Calu3 (cell line): ENCODE measurements at regions not wholly inside any gene's neighbourhood (a gene's known extent, or its start where the extent isn't known, plus 50 kb on each side); places are given as distances from the start of the nearest gene placed in this dataset.
A peak's percentile ranks its signal among the peaks of the same experiment; 100 is the strongest.

Experiments
- BruUV-seq: library from RNA; stranded (reverse); fragments of 400-500 nt; replicated peaks from 2 replicates; lab custom pipeline; 2021; lab: Mats Ljungman, UMichigan
- CTCF ChIA-PET: fragments of 300-600 bp; sonication (Branson Sonifier 250); formaldehyde crosslinking; loops from one replicate; lab custom pipeline; 2022; ENCODE audit warnings: antibody characterized with exemption; lab: Charles Lee
- DNase-seq: peaks from one replicate; pipeline ENCODE4 v3.0.0; 2022
- H3K27ac Mint-ChIP-seq: one replicate; pipeline ENCODE4 v1.8.0; 2022; ENCODE audit warnings: mixed read lengths; ENCODE audit not compliant: unreplicated experiment
- H3K27me3 Mint-ChIP-seq: one replicate; pipeline ENCODE4 v1.8.0; 2022; ENCODE audit warnings: mixed read lengths; ENCODE audit not compliant: unreplicated experiment
- H3K36me3 Mint-ChIP-seq: one replicate; pipeline ENCODE4 v1.8.0; 2022; ENCODE audit warnings: mild to moderate bottlenecking, moderate library complexity, mixed read lengths; ENCODE audit not compliant: insufficient read depth, unreplicated experiment
- H3K4me1 Mint-ChIP-seq: one replicate; pipeline ENCODE4 v1.8.0; 2022; ENCODE audit warnings: mild to moderate bottlenecking, low read depth, mixed read lengths; ENCODE audit not compliant: unreplicated experiment
- H3K4me3 Mint-ChIP-seq: one replicate; pipeline ENCODE4 v1.8.0; 2022; ENCODE audit warnings: mild to moderate bottlenecking, low read depth, moderate library complexity, mixed read lengths; ENCODE audit not compliant: unreplicated experiment
- H3K9me3 Mint-ChIP-seq: one replicate; pipeline ENCODE4 v1.8.0; 2022; ENCODE audit warnings: low read depth, mixed read lengths; ENCODE audit not compliant: unreplicated experiment
- CTCF ChIP-seq: fragments of 200-600 bp; IDR thresholded peaks from one replicate; pipeline ENCODE4 v1.8.0; 2022; ENCODE audit warnings: antibody characterized with exemption; ENCODE audit not compliant: unreplicated experiment
- intact Hi-C: fragments of 100-400 bp; cut with micrococcal nuclease; formaldehyde crosslinking; loops from one replicate; pipeline ENCODE4 v1.10.0; 2022; ENCODE audit not compliant: unreplicated experiment

- peaks cover 35% of the 10 kb centered on the region for H3K27me3 Mint-ChIP-seq
- no peak overlapping the region for H3K4me3 Mint-ChIP-seq
- BruUV-seq, result no TSS peak
- no peak for TF ChIP-seq CTCF
- CTCF ChIA-PET, result no interaction called here
- intact Hi-C loops, result no loop called here
- no peaks in the 10 kb centered on the region for H3K36me3 Mint-ChIP-seq
- H3K27ac Mint-ChIP-seq, result no peak overlapping the region
- peaks cover 16% of the 10 kb centered on the region for H3K4me1 Mint-ChIP-seq
- no peak for DNase-seq
- peaks cover 4% of the 10 kb centered on the region for H3K9me3 Mint-ChIP-seq
Observed at GRCh38 chr20:40495956-40496355, 193.1 kb downstream of the MAFB start.

- CTCF ChIA-PET, result no interaction called here
- H3K4me1 Mint-ChIP-seq, result peaks cover 16% of the 10 kb centered on the region
- no peak overlapping the region for H3K4me3 Mint-ChIP-seq
- H3K9me3 Mint-ChIP-seq, result peaks cover 4% of the 10 kb centered on the region
- no peak for DNase-seq
- no peak for TF ChIP-seq CTCF
- BruUV-seq, result no TSS peak
- H3K27me3 Mint-ChIP-seq, result peaks cover 35% of the 10 kb centered on the region
- H3K27ac Mint-ChIP-seq, result no peak overlapping the region
- intact Hi-C loops, result no loop called here
- no peaks in the 10 kb centered on the region for H3K36me3 Mint-ChIP-seq
Observed at GRCh38 chr20:40494248-40494647, 194.8 kb downstream of the MAFB start.

- Mint-ChIP-seq H3K36me3 (no peaks in the 10 kb centered on the region), H3K4me3 (no peak overlapping the region), H3K4me1 (peaks cover 9% of the 10 kb centered on the region), H3K9me3 (no peaks in the 10 kb centered on the region), H3K27me3 (peaks cover 35% of the 10 kb centered on the region), H3K27ac (no peak overlapping the region)
- CTCF ChIA-PET, result no interaction called here
- intact Hi-C loops, result no loop called here
- DNase-seq, result no peak
- no TSS peak for BruUV-seq
- no peak for TF ChIP-seq CTCF
Observed at GRCh38 chr20:40493549-40493948, 195.5 kb downstream of the MAFB start.

- H3K36me3 Mint-ChIP-seq, result no peaks in the 10 kb centered on the region
- no peak overlapping the region for H3K27ac Mint-ChIP-seq
- intact Hi-C loops, result no loop called here
- H3K9me3 Mint-ChIP-seq, result no peaks in the 10 kb centered on the region
- CTCF ChIA-PET, result no interaction called here
- H3K4me3 Mint-ChIP-seq, result no peak overlapping the region
- H3K4me1 Mint-ChIP-seq, result peaks cover 5% of the 10 kb centered on the region
- peak; percentile 28 for DNase-seq
- H3K27me3 Mint-ChIP-seq, result peaks cover 31% of the 10 kb centered on the region
- no TSS peak for BruUV-seq
- no peak for TF ChIP-seq CTCF
Observed at GRCh38 chr20:40493071-40493470, 196.0 kb downstream of the MAFB start.
